C4-2B (cell line): ENCODE measurements at regions not wholly inside any gene's neighbourhood (a gene's known extent, or its start where the extent isn't known, plus 50 kb on each side); places are given as distances from the start of the nearest gene placed in this dataset.

ENCODE experiments used
- CTCF ChIP-seq: fragments of 450-650 bp; conservative IDR thresholded peaks from 2 replicates; pipeline ENCODE4 v1.5.1; 2017; ENCODE audit warnings: mild to moderate bottlenecking
- ZFX ChIP-seq: fragments of 450-650 bp; IDR thresholded peaks from 2 replicates; pipeline ENCODE4 v1.6.1; 2017

DNA sequence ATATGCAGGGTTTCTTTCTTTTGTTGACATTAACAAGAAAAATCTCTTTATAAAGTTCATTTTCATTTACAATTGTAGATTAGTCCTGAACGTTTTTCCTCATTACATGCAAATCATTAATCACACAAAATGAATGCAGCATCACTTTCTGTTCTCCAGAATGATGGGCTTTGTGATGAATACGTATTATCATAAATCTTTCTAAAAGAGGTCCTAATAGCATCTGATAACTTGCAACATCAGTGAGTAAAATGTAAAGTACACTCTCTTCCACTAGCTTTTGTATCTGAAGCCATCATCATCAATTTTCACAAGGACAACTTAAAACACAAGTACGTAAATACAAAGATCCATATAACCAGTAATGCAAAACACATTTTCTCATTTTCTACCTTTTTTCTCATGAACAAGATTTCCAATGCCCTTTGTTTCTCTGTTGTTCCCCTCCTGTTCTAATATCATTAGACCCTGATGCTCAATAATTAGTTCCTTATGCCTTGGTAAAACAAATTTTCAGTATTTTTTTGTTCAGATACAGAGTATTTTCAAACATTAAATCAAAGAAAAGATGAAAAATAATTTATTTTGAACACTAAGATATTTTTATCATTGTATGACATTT is 437.4 kb upstream of the MIR17HG start:
- TF ChIP-seq CTCF = no peak
- TF ChIP-seq ZFX = no peak
